Motor neuron (in vitro differentiated cells): ENCODE measurements at regions not wholly inside any gene's neighbourhood (a gene's known extent, or its start where the extent isn't known, plus 50 kb on each side); places are given as distances from the start of the nearest gene placed in this dataset.

Experiments
- ATAC-seq, 8 experiments: fragments of 200-7000 bp; cut with Tn5 transposase; replicated peaks in 6 of 8; 2 replicates each; pipeline ENCODE4 v1.8.0; 2021; ENCODE audit warnings: mild to moderate bottlenecking in 8 of 8, moderate library complexity in 8 of 8
- H3K27ac ChIP-seq, 2 donors: fragments of 250-450 bp; sonication (Bioruptor Pico); 2 replicates each; pipeline ENCODE4 v1.9.0; 2021; ENCODE audit warnings: antibody characterized with exemption in 2 of 2, mild to moderate bottlenecking in 2 of 2, moderate library complexity in 1 of 2
- H3K4me1 ChIP-seq, 2 donors: fragments of 250-450 bp; sonication (Bioruptor Pico); replicated peaks in 1 of 2; 2 replicates each; pipeline ENCODE4 v1.6.1; 2021; ENCODE audit warnings: antibody characterized with exemption in 2 of 2, mild to moderate bottlenecking in 2 of 2, moderate library complexity in 1 of 2
- H3K4me3 ChIP-seq, 5 donors: fragments of 250-450 bp; sonication (Bioruptor Pico); 2 replicates each; pipeline ENCODE4 v1.9.0; 2021; ENCODE audit warnings: antibody characterized with exemption in 5 of 5, mild to moderate bottlenecking in 5 of 5, moderate library complexity in 4 of 5
- WGBS, 10 experiments: fragments of 450-650 bp; shearing (Covaris generic); methylation state at CpG; one replicate each; pipeline ENCODE4 v1.0.0; 2022; 5-methylcytosine and 5-hydroxymethylcytosine counted together
- in situ Hi-C, 9 experiments: fragments of 400-800 bp; cut with MboI; loops; one replicate each; pipeline ENCODE4 v1.15.0; 2021; ENCODE audit warnings: low sequenced_read_pairs in 9 of 9, low pct_unique_long_range_greater_than_20kb in 2 of 9; ENCODE audit not compliant: unreplicated experiment in 9 of 9

DNA sequence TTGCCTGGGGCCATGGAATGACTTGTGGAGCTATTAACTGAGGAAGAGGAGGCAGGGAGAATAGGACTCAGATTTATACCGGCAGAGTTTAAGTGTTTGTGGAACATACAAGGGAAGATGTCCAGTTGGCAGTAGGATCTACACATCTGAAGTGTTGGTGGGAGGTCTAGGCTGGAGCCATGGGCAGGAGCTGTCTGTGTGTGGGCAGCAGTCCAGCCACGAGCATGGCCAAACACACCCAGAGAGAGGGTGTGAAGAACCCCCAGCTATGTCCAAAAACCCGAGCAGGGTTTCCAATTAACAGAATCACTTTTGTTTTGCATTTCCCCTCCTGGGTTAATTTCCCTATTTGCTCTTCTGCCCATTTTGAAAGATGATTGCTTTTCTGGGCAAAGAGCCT is 393.7 kb downstream of the CDK5RAP2 start:
- Histone ChIP-seq H3K27ac (no peak overlapping the region), H3K4me3 (no peak overlapping the region), H3K4me1 (peaks cover 0 to 3% of the 10 kb centered on the region in 2 donors)
- ATAC-seq: no peak
- 0 to 70% (median 14%) methylated on average over 1 to 2 of the region's 3 CpGs; no CpG with 5 or more reads in 4 of the 10 experiments for WGBS, 10 experiments
- in situ Hi-C loops: no loop called here

GRCh38 chr9:120184266-120184665 is 395.7 kb downstream of the CDK5RAP2 start:
- ATAC-seq: no peak
- H3K4me1 ChIP-seq: peaks cover 0 to 3% of the 10 kb centered on the region in 2 donors
- WGBS, 10 experiments: 23 to 100% (median 42%) methylated on average over 1 to 3 of the region's 3 CpGs; no CpG with 5 or more reads in 1 of the 10 experiments
- no peak overlapping the region for H3K4me3 ChIP-seq
- H3K27ac ChIP-seq: no peak overlapping the region
- in situ Hi-C loops: no loop called here

DNA sequence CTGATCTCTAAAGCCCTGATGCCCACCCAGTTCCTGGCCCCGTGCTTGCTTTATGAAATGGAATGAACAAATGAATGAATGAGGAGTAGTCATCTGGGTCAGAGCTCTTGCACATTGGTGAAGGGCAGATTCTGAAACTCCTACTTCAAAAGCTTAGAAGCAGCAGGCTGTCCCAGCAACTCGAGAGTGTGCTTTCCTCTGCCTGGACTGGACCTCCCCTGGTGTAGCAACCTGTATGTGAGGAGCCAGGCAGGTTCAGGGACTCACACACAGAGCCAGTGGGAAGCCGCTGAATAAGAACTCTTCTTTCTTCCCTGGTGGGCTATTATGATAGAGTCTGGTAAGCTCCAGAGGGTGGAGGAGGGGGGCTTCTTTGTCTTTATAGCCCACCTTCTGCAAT is 396.4 kb downstream of the CDK5RAP2 start:
- Histone ChIP-seq H3K27ac (no peak overlapping the region), H3K4me1 (peaks cover 0 to 3% of the 10 kb centered on the region in 2 donors), H3K4me3 (no peak overlapping the region)
- in situ Hi-C loops: no loop called here
- no peak for ATAC-seq
- WGBS, 10 experiments: 0 to 44% (median 40%) methylated on average over 1 to 2 of the region's 3 CpGs; no CpG with 5 or more reads in 2 of the 10 experiments

GRCh38 chr9:120182011-120182410 is 398.0 kb downstream of the CDK5RAP2 start:
- H3K4me3 ChIP-seq: no peak overlapping the region
- no peak overlapping the region for H3K27ac ChIP-seq
- in situ Hi-C loops: no loop called here
- 50 to 86% methylated on average over 1 of the region's 1 CpG; no CpG with 5 or more reads in 8 of the 10 experiments for WGBS, 10 experiments
- peaks cover 0 to 3% of the 10 kb centered on the region in 2 donors for H3K4me1 ChIP-seq
- ATAC-seq: no peak

GRCh38 chr9:120177121-120177520 is 402.8 kb downstream of the CDK5RAP2 start:
- in situ Hi-C loops: no loop called here
- Histone ChIP-seq H3K27ac (no peak overlapping the region), H3K4me1 (peaks cover 2 to 4% of the 10 kb centered on the region in 2 donors), H3K4me3 (no peak overlapping the region)
- 0 to 100% methylated on average over 1 of the region's 1 CpG; no CpG with 5 or more reads in 8 of the 10 experiments for WGBS, 10 experiments
- ATAC-seq: no peak

- in situ Hi-C loops: no loop called here
These were observed 404.9 kb downstream of the CDK5RAP2 start for GRCh38 chr9:120175031-120175430.

DNA sequence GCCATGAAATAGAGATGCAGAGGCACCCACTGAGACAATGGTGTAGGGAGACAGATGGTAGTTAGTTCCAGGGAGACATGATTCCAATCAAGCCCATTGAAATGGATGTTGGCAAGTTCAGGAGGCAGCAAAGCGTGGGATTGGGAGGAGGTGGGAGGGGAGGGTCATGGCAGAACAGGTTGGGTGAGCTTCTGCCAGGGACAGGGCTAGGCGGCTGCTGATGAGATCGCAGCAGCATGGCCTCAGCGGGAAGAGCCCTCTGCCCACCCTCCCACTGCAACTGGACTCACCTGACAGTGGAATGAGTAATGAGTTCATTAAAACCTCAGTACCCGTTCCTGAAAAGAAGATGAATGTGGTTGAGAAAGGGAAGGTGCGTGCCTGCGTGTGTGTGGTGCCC is 418.2 kb downstream of the CDK5RAP2 start:
- Histone ChIP-seq H3K4me3 (no peak overlapping the region), H3K4me1 (no peaks in the 10 kb centered on the region), H3K27ac (no peak overlapping the region)
- ATAC-seq: peak in 1 of 8 experiments; percentile 40
- 20 to 100% (median 67%) methylated on average over 1 to 3 of the region's 7 CpGs; no CpG with 5 or more reads in 2 of the 10 experiments for WGBS, 10 experiments
- in situ Hi-C loops: no loop called here

More at GRCh38 chr9:120175031-120175430, 404.9 kb downstream of the CDK5RAP2 start:
- no peak for ATAC-seq
- H3K4me1 ChIP-seq: peaks cover 2 to 4% of the 10 kb centered on the region in 2 donors
- 0 to 89% (median 57%) methylated on average over 1 to 2 of the region's 2 CpGs; no CpG with 5 or more reads in 5 of the 10 experiments for WGBS, 10 experiments
- H3K4me3 ChIP-seq: no peak overlapping the region
- H3K27ac ChIP-seq: no peak overlapping the region

- Histone ChIP-seq H3K4me1 (no peaks in the 10 kb centered on the region), H3K4me3 (no peak overlapping the region), H3K27ac (no peak overlapping the region)
- 27 to 100% (median 82%) methylated on average over 1 of the region's 1 CpG; no CpG with 5 or more reads in 4 of the 10 experiments for WGBS, 10 experiments
- in situ Hi-C loops: no loop called here
- ATAC-seq: peak in 1 of 8 experiments; percentile 23
These were observed 421.7 kb downstream of the CDK5RAP2 start for GRCh38 chr9:120158221-120158620.

GRCh38 chr9:120156376-120156775 is 423.6 kb downstream of the CDK5RAP2 start:
- 67 to 89% (median 69%) methylated on average over 3 to 8 of the region's 8 CpGs; no CpG with 5 or more reads in 5 of the 10 experiments for WGBS, 10 experiments
- in situ Hi-C loops: no loop called here
- ATAC-seq: no peak

DNA sequence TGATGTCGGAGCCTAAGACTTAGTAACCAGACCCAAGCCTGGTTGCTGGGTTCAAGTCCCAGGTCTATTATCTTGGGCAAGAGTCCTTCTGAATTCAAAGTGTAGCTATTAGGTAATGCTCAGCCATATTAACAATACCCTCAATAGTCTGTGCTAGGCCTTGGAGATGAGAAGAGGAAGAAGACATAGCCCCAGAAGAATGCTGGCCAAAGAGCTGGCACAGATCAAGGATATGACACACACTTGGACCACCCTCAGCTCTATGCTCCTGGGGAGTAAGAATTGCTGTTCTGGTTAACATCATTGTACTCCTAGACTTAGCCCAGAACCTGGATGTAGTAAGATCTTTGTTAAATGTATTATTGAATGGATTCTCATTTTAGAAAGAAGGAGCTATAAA is 426.7 kb downstream of the CDK5RAP2 start:
- no peak for ATAC-seq
- H3K27ac ChIP-seq: no peak overlapping the region
- peaks cover 10 to 11% of the 10 kb centered on the region in 2 donors for H3K4me1 ChIP-seq
- 50 to 100% (median 82%) methylated on average over 1 of the region's 1 CpG; no CpG with 5 or more reads in 4 of the 10 experiments for WGBS, 10 experiments
- in situ Hi-C loops: no loop called here
- H3K4me3 ChIP-seq: no peak overlapping the region

More at GRCh38 chr9:120156376-120156775, 423.6 kb downstream of the CDK5RAP2 start:
- H3K4me1 ChIP-seq: peaks cover 10 to 11% of the 10 kb centered on the region in 2 donors
- no peak overlapping the region for H3K27ac ChIP-seq
- no peak overlapping the region for H3K4me3 ChIP-seq

DNA sequence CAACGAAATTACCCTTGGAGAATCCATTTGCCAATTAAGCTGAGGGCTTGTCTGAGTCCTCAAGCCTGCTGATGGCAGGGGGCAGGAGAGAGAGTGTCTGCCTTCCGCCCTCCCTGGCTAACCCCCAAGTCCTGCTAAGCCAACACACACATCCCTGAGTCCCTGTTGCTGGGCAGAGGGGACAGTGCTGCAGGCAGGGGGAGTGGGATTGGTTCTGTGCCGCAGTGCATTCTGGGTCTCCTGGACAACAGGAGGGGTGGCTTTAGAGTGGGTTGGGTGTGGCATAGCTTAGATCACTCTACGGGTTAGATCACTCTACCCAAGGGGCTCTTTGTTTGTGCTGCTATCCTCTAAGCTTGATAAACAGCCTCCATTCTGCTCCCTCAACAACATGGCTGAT is 427.7 kb downstream of the CDK5RAP2 start:
- no peak overlapping the region for H3K4me3 ChIP-seq
- in situ Hi-C loops: no loop called here
- WGBS, 10 experiments: 0 to 83% (median 59%) methylated on average over 1 to 2 of the region's 4 CpGs; no CpG with 5 or more reads in 4 of the 10 experiments
- H3K27ac ChIP-seq: no peak overlapping the region
- peaks cover 10 to 11% of the 10 kb centered on the region in 2 donors for H3K4me1 ChIP-seq
- ATAC-seq: peak in 6 of 8 experiments; percentile 97 to 100 (median 99)

DNA sequence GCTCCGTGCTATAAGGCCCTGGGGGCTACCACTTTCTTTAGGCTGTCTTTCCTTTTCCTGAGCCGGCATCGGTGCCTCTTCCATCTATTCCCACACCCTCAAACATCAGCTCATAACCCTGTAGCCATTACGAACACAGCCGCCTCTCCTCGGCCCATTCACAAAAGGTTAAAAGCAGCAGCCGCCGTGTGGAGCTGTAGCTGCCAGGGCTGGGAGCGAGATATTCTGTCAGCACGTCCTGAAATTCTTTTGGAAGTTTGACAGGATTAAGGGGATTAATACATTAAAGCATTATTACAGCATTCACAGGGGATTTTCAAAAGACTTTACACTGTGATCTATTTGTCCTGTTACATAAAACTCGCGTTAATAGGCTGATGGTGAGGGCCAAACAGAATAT is 428.2 kb downstream of the CDK5RAP2 start:
- in situ Hi-C loops: no loop called here
- Histone ChIP-seq H3K4me3 (no peak overlapping the region), H3K27ac (no peak overlapping the region), H3K4me1 (peaks cover 10 to 11% of the 10 kb centered on the region in 2 donors)
- 0 to 92% (median 74%) methylated on average over 1 to 7 of the region's 12 CpGs; no CpG with 5 or more reads in 1 of the 10 experiments for WGBS, 10 experiments
- ATAC-seq: peak in 2 of 8 experiments; percentile 6 to 23

DNA sequence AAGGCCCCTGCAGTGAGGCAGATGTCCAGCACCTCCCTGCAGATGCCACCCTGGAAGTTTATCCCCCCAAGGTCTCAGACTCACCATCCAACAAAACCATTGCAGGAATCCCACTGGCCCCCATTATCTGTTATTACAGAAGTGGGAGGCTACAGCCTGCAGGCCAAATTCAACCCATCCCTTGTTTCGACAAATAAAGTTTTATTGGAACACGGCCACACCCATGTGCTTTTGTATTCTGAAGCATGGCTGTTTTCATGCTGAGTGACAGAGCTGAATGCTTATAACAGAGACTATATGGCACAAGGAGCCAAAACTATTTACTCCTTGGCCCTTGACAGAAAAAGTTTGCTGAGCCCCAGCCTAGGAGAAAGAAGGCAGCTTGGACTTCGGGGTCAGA is 428.8 kb downstream of the CDK5RAP2 start:
- in situ Hi-C loops: no loop called here
- no peak overlapping the region for H3K4me3 ChIP-seq
- WGBS, 10 experiments: 0 to 100% (median 74%) methylated on average over 1 to 3 of the region's 3 CpGs; no CpG with 5 or more reads in 3 of the 10 experiments

GRCh38 chr9:120138955-120139354 is 441.0 kb downstream of the CDK5RAP2 start:
- WGBS, 10 experiments: 14 to 100% (median 52%) methylated on average over 1 of the region's 1 CpG; no CpG with 5 or more reads in 4 of the 10 experiments
- no peaks in the 10 kb centered on the region for H3K4me1 ChIP-seq
- no peak overlapping the region for H3K4me3 ChIP-seq
- in situ Hi-C loops: no loop called here
- ATAC-seq: no peak
- H3K27ac ChIP-seq: no peak overlapping the region

More for the DNA sequence above, 428.8 kb downstream of the CDK5RAP2 start:
- ATAC-seq: no peak
- Histone ChIP-seq H3K27ac (no peak overlapping the region), H3K4me1 (peaks cover 10 to 11% of the 10 kb centered on the region in 2 donors)
